GM21529 (cell line): ENCODE measurements at regions not wholly inside any gene's neighbourhood (a gene's known extent, or its start where the extent isn't known, plus 50 kb on each side); places are given as distances from the start of the nearest gene placed in this dataset.

Experiments
- ATAC-seq: cut with Tn5 transposase; IDR thresholded peaks from one replicate; pipeline ENCODE4 v1.9.1; 2021; ENCODE audit not compliant: unreplicated experiment

GRCh38 chr18:10009321-10010144, 95.7 kb downstream of the VAPA start:
- no peak for ATAC-seq

- no peak for ATAC-seq
Measured at GRCh38 chr18:10010611-10011015, 96.8 kb downstream of the VAPA start.

GRCh38 chr18:10011061-10011460, 97.2 kb downstream of the VAPA start:
- no peak for ATAC-seq

GRCh38 chr18:10011751-10012150, 97.9 kb downstream of the VAPA start:
- ATAC-seq, result no peak

- ATAC-seq, result no peak
Measured at GRCh38 chr18:10012526-10012925, 98.7 kb downstream of the VAPA start.

GRCh38 chr18:10013621-10014543, 100.1 kb downstream of the VAPA start:
- ATAC-seq, result no peak

GRCh38 chr18:10015288-10015701, 101.5 kb downstream of the VAPA start:
- ATAC-seq, result no peak

- no peak for ATAC-seq
Measured at GRCh38 chr18:10015941-10016819, 102.4 kb downstream of the VAPA start.

GRCh38 chr18:10017043-10017442, 103.2 kb downstream of the VAPA start:
- ATAC-seq, result no peak

GRCh38 chr18:10018289-10018688, 104.5 kb downstream of the VAPA start:
- ATAC-seq, result no peak

GRCh38 chr18:10020171-10020570, 106.4 kb downstream of the VAPA start:
- no peak for ATAC-seq

GRCh38 chr18:10022365-10022764, 108.5 kb downstream of the VAPA start:
- ATAC-seq, result no peak

- no peak for ATAC-seq
Measured at GRCh38 chr18:10023853-10024570, 110.2 kb downstream of the VAPA start.

- no peak for ATAC-seq
Measured at GRCh38 chr18:10025711-10026670, 112.2 kb downstream of the VAPA start.

GRCh38 chr18:10027031-10027430, 113.2 kb downstream of the VAPA start:
- no peak for ATAC-seq

GRCh38 chr18:10027461-10027860, 113.6 kb downstream of the VAPA start:
- no peak for ATAC-seq

- ATAC-seq, result no peak
Measured at GRCh38 chr18:10029711-10030110, 115.9 kb downstream of the VAPA start.

- no peak for ATAC-seq
Measured at GRCh38 chr18:10030816-10031541, 117.2 kb downstream of the VAPA start.
